ENCODE measurements at regions not wholly inside any gene's neighbourhood (a gene's known extent, or its start where the extent isn't known, plus 50 kb on each side); places are given as distances from the start of the nearest gene placed in this dataset.
A peak's percentile ranks its signal among the peaks of the same experiment; 100 is the strongest.

DNA sequence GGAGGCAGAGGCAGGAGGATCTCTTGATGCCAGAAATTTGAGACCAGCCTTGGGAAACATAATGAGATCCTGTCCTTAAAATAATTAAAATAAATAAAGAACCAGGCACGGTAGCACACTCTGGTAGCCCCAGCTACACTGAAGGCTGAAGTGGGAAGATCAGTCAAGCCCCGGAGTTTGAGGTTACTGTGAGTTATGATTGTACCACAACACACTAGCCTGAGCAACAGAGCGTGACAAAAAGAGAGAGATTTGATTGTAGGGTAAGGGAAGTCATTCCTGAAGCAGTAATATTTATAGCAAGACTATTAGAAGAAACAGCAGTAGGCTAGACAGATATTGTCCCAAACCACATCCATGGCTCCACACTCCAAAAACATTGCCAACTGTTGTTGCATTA, 1408.4 kb upstream of the TENM4 start:
- no peak for DNase-seq (ENCODE audit: insufficient read length, low spot score)
- TF ChIP-seq, protein P1, sequence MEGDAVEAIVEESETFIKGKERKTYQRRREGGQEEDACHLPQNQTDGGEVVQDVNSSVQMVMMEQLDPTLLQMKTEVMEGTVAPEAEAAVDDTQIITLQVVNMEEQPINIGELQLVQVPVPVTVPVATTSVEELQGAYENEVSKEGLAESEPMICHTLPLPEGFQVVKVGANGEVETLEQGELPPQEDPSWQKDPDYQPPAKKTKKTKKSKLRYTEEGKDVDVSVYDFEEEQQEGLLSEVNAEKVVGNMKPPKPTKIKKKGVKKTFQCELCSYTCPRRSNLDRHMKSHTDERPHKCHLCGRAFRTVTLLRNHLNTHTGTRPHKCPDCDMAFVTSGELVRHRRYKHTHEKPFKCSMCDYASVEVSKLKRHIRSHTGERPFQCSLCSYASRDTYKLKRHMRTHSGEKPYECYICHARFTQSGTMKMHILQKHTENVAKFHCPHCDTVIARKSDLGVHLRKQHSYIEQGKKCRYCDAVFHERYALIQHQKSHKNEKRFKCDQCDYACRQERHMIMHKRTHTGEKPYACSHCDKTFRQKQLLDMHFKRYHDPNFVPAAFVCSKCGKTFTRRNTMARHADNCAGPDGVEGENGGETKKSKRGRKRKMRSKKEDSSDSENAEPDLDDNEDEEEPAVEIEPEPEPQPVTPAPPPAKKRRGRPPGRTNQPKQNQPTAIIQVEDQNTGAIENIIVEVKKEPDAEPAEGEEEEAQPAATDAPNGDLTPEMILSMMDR (IDR thresholded peaks at IDR 0.05; ENCODE audit: insufficient read depth, missing control alignments): no peak
- FAIRE-seq: no peak

DNA sequence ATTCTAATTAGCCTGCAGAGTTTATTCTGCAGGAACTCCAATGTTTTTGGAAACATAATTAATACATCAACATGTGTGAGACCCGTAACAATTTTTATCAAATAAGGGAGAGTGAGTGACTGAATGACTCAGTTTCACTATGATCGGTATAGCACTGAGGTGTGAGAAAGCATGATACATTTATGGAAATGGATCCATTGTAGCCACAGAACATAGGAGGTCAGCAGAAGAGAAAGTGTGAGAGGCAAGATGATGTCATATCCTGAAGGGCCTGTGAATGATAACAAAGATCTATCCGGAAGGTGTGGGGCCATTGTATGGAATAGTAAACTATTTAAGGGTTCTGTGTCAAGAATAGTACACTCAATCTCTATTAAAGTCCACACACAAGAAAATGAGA, 1406.1 kb upstream of the TENM4 start:
- no peak for FAIRE-seq
- TF ChIP-seq, protein P1 (IDR thresholded peaks at IDR 0.05; ENCODE audit: insufficient read depth, missing control alignments): no peak
- no peak for DNase-seq (ENCODE audit: insufficient read length, low spot score)

DNA sequence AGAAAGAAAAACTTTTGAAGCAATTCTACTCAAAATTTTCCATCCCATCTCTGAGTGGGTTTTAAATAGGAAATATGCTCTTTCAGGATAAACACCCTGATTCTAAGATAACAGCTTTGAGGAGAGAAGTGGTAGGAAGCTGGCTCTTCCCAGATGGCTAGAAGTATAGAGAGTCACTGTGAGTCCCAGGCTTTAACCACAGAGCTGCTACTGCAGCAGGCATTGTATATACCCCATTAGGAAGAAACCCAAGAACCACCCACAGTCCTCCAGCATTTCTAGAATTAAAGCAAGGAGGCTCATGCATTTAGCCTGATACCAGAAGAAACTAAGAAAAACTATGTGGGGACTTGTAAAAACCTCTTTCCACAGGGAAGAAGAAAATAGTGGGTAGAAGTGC, 1405.6 kb upstream of the TENM4 start:
- no peak for FAIRE-seq
- no peak for DNase-seq (ENCODE audit: insufficient read length, low spot score)
- TF ChIP-seq, protein P1 (IDR thresholded peaks at IDR 0.05; ENCODE audit: insufficient read depth, missing control alignments): no peak

DNA sequence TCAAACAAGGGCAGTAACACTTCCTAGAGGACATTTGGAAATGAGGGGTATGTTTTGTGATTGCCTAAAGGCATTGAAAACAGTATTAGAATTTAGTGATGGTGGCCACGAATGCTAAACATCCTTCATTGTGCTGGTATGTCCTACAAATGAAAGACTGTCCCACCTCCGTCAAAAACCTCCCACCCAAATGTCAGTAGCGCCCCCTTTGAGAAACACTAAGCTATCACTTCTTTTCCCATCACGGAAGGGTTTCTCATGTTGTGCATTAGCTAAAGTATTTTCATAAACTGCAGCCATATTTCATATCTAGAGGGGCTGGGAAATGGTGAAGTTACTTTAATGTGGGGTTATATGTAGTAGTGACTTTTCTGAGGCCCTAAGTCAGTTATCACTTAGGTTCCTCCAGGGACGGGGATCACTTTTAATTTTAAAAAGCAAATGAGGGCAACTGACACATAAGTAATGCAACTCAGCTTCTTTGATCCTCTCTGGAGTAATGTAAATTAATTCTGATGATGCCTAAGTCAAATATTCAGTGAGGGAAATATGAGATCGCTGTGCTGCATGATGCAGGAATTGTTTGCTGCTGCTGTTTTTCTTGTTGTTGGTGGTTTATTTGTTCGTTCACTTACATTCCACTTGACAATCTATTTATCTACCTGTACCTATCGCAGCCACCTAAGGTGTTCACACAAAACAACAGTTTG, 1403.4 kb upstream of the TENM4 start:
- DNase-seq (ENCODE audit: insufficient read length, low spot score) (no peak), FAIRE-seq (no peak)
- TF ChIP-seq, protein P1 (IDR thresholded peaks at IDR 0.05; ENCODE audit: insufficient read depth, missing control alignments): no peak

DNA sequence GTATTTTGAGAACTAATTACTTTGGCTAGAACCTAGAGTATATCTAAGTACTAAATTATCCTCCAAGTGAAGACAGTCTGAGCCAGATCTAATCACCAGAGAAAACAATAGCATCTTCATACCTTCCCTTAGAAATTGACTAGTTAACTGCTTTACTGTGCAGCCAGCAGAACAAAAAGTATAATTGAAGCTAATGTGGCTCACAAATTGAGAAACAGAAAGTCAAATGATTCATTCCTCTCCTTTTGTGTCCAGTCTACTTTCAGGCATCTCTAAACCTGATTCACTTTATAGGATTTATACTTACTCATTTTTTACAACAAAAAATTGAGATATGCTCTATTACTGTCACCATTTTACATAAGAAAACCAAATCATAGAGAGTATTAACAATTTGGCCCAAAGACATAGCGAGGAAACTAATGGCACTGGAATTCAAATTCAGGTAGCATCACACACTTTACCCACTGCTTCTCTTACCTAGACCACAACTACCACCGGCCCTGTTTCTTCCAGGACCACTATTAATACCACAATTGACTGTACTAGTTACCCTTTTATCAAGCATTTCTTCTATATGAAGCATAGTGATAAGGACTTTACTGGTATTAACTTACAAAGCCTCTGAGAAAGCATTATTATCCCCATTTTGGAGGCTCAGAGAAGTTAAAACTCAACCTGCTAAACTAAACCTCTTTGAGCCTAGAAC, 1402.6 kb upstream of the TENM4 start:
- peak; percentile 93 for FAIRE-seq
- TF ChIP-seq, protein P1 (IDR thresholded peaks at IDR 0.05; ENCODE audit: insufficient read depth, missing control alignments): no peak

DNA sequence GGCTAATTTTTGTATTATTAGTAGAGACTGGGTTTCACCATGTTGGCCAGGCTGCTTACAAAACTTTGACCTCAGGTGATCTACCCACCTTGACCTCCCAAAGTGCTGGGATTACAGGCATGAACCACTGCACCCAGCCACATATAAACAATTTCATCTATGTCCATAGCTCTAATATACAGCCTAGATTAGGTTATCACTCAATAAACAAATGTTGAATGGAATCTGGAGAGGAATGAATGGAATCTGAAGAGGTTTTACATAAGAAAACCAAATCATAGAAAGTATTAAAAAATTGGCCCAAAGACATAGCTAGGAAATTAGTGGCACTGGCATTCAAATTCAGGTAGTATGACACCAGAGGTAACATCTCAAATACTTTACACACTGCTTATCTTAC, 1401.4 kb upstream of the TENM4 start:
- no peak for DNase-seq (ENCODE audit: insufficient read length, low spot score)
- no peak for FAIRE-seq
- TF ChIP-seq, protein P1 (IDR thresholded peaks at IDR 0.05; ENCODE audit: insufficient read depth, missing control alignments): no peak

More for the DNA sequence above, 1402.6 kb upstream of the TENM4 start:
- DNase-seq (ENCODE audit: insufficient read length, low spot score): no peak

DNA sequence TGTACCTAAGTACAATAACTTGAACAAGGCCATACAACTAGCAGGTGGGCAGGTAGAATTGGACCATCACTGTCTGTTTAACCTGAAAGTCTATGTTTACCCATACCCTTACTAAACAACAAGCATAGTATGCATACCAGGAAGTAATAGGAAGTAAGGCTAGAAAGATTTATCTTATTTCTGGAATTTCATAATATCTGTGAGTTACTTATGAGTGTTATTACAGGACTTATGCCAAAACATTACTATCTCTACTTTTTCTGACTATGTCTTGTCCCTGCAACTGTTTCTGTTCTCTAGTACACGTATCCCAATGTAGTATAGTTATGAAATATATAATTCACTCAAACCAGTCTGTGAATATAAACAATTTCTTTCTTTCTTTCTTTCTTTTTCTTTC, 1400.8 kb upstream of the TENM4 start:
- TF ChIP-seq, protein P1 (IDR thresholded peaks at IDR 0.05; ENCODE audit: insufficient read depth, missing control alignments): no peak

More for the DNA sequence above, 1400.8 kb upstream of the TENM4 start:
- no peak for FAIRE-seq
- DNase-seq (ENCODE audit: insufficient read length, low spot score): no peak
